K562 (cell line): ENCODE measurements at regions not wholly inside any gene's neighbourhood (a gene's known extent, or its start where the extent isn't known, plus 50 kb on each side); places are given as distances from the start of the nearest gene placed in this dataset.

Experiments
- ATAC-seq: fragments of 200-7000 bp; cut with Tn5 transposase; 3 replicates; pipeline ENCODE4 v1.9.1; 2020; ENCODE audit warnings: moderate library complexity
- BruUV-seq: library from RNA; stranded (reverse); fragments of 400-500 nt; replicated peaks from 2 replicates; lab custom pipeline; 2021; lab: Mats Ljungman, UMichigan
- CTCF ChIA-PET: fragments of 300-600 bp; formaldehyde crosslinking; extraction: SDS; loops from one replicate; lab custom pipeline; 2021; ENCODE audit warnings: low intra/inter-chr PET ratio; lab: Yijun Ruan, JAX
- POLR2A ChIA-PET: fragments of 300-600, 350-650 bp; sonication (Branson Sonifier 250); formaldehyde crosslinking; extraction: SDS; loops from one replicate; lab custom pipeline; 2021; ENCODE audit warnings: antibody characterized with exemption, inconsistent platforms; lab: Yijun Ruan, JAX
- DNase-seq, 4 experiments: peaks; one replicate each; pipeline versions ENCODE4 v3.0.0 to v3.0.0-alpha.2; 2011 to 2018; ENCODE audit warnings: low spot score in 3 of 4, mixed read lengths in 3 of 4; ENCODE audit errors: extremely low read depth in 1 of 4
- FAIRE-seq: peaks from 2 replicates; lab custom pipeline; 2011; peaks lifted over from hg19 to GRCh38; lab: Jason Lieb, UNC
- H2AFZ ChIP-seq: 2 replicates; pipeline ENCODE4 v1.6.0; 2011; ENCODE audit warnings: low read depth, low read length, control low read depth, inconsistent platforms
- H3K27ac ChIP-seq: fragments of 200-600 bp; 3 replicates; pipeline ENCODE4 v1.8.0; 2011; ENCODE audit warnings: low read depth, mild to moderate bottlenecking, control low read depth, inconsistent platforms, low read length, moderate library complexity, mixed read lengths; ENCODE audit errors: extremely low read depth
- H3K27me3 ChIP-seq, 2 experiments: fragments of 300-600 bp in 1 of 2; 2 replicates in 1 of 2; 3 replicates in 1 of 2; pipeline versions ENCODE4 v1.6.0 to v1.8.0; 2011; ENCODE audit warnings: inconsistent platforms in 2 of 2, low read length in 2 of 2, mild to moderate bottlenecking in 1 of 2, mixed read lengths in 1 of 2, moderate library complexity in 1 of 2; ENCODE audit not compliant: control insufficient read depth in 2 of 2, insufficient read depth in 2 of 2
- H3K36me3 ChIP-seq: fragments of 300-600 bp; 3 replicates; pipeline ENCODE4 v1.8.0; 2011; ENCODE audit warnings: mild to moderate bottlenecking, low read length, inconsistent platforms; ENCODE audit not compliant: control insufficient read depth, insufficient read depth
- H3K4me1 ChIP-seq, 2 experiments: fragments of 200-600 bp in 1 of 2; replicated peaks in 1 of 2; 2 replicates in 1 of 2; 3 replicates in 1 of 2; pipeline versions ENCODE4 v1.5.1 to v1.8.0; 2011; ENCODE audit warnings: inconsistent platforms in 2 of 2, low read length in 2 of 2, mild to moderate bottlenecking in 1 of 2, mixed read lengths in 1 of 2, moderate library complexity in 1 of 2; ENCODE audit not compliant: control insufficient read depth in 2 of 2, insufficient read depth in 2 of 2
- H3K4me2 ChIP-seq: 2 replicates; pipeline ENCODE4 v1.6.1; 2011; ENCODE audit warnings: low read length, control low read depth, inconsistent platforms, mixed read lengths; ENCODE audit not compliant: insufficient read depth
- H3K4me3 ChIP-seq: fragments of 200-600 bp; sonication (generic), shearing (Covaris generic); 2 replicates; pipeline ENCODE4 v1.5.1; 2016; ENCODE audit warnings: control low read depth, inconsistent platforms
- H3K79me2 ChIP-seq: fragments of 200-600 bp; 3 replicates; pipeline ENCODE4 v1.8.0; 2011; ENCODE audit warnings: low read length, inconsistent platforms; ENCODE audit not compliant: control insufficient read depth, insufficient read depth
- H3K9ac ChIP-seq, 2 experiments: 2 replicates each; pipeline versions ENCODE4 v1.6.0 to v1.6.1; 2011; ENCODE audit warnings: low read depth in 2 of 2, low read length in 2 of 2, control low read depth in 1 of 2, inconsistent platforms in 1 of 2, mild to moderate bottlenecking in 1 of 2, mixed read lengths in 1 of 2; ENCODE audit not compliant: insufficient read depth in 1 of 2
- H3K9me1 ChIP-seq: one replicate; pipeline ENCODE4 v1.6.0; 2011; ENCODE audit warnings: inconsistent platforms, mild to moderate bottlenecking, low read length, moderate library complexity; ENCODE audit not compliant: control insufficient read depth, insufficient read depth
- H3K9me3 ChIP-seq: replicated peaks from 2 replicates; pipeline ENCODE4 v1.5.1; 2011; ENCODE audit warnings: low read depth, low read length, inconsistent platforms; ENCODE audit not compliant: control insufficient read depth, insufficient read depth
- H4K20me1 ChIP-seq: replicated peaks from 2 replicates; pipeline ENCODE4 v1.6.1; 2011; ENCODE audit warnings: low read length, inconsistent platforms, mixed read lengths; ENCODE audit not compliant: control insufficient read depth, insufficient read depth
- ATF7 ChIP-seq: fragments of 450-650 bp; IDR thresholded peaks from 2 replicates; pipeline ENCODE4 v1.7.1; 2014; ENCODE audit warnings: mild to moderate bottlenecking, moderate library complexity
- GATAD2B ChIP-seq: fragments of 450-650 bp; IDR thresholded peaks from 2 replicates; pipeline ENCODE4 v1.6.1; 2017; ENCODE audit warnings: mild to moderate bottlenecking, borderline replicate concordance
- MCM2 ChIP-seq: fragments of 450-650 bp; IDR thresholded peaks from 2 replicates; pipeline ENCODE4 v1.6.1; 2017; ENCODE audit warnings: low read depth, mild to moderate bottlenecking
- NFE2 ChIP-seq: IDR thresholded peaks from 2 replicates; pipeline ENCODE4 v1.6.1; 2014; ENCODE audit warnings: antibody characterized with exemption, low read depth
- RHOXF2B ChIP-seq: fragments of 250-450 bp; sonication (Bioruptor Pico); conservative IDR thresholded peaks from 2 replicates; pipeline ENCODE4 v1.5.1; 2021
- TOE1 ChIP-seq, 2 experiments: fragments of 450-650 bp in 1 of 2; sonication (generic) in 1 of 2; formaldehyde crosslinking in 1 of 2; IDR thresholded peaks; 2 replicates each; pipeline versions ENCODE4 v1.7.1 to v1.8.0; 2016 to 2022; ENCODE audit warnings: borderline replicate concordance in 2 of 2, mild to moderate bottlenecking in 2 of 2, antibody characterized with exemption in 1 of 2, inconsistent platforms in 1 of 2, low read depth in 1 of 2, missing genetic modification reagents in 1 of 2, moderate library complexity in 1 of 2
- WGBS: fragments of 100-300 bp; shearing (Covaris generic); methylation state at CpG from one replicate; pipeline ENCODE4 v1.1.6; 2016; ENCODE audit warnings: low coverage, mixed read lengths; ENCODE audit not compliant: insufficient coverage; ENCODE audit errors: missing lambda C conversion rate; 5-methylcytosine and 5-hydroxymethylcytosine counted together
- in situ Hi-C: fragments of 300-500 bp; cut with MboI; formaldehyde crosslinking; loops from 4 replicates; pipeline ENCODE4 v1.15.0; 2018; ENCODE audit warnings: inconsistent platforms, mixed read lengths
- intact Hi-C: fragments of 100-400 bp; cut with micrococcal nuclease; formaldehyde crosslinking; loops from 2 replicates; pipeline ENCODE4 v1.14.2; 2022
- TF ChIP-seq, protein P1 (sequence below): fragments of 450-650 bp; IDR thresholded peaks from one replicate; pipeline ENCODE4 v1.6.1; 2018; ENCODE audit warnings: mild to moderate bottlenecking, moderate library complexity; ENCODE audit not compliant: partially characterized antibody
- TF ChIP-seq, protein P2 (sequence below), 2 experiments: fragments of 450-650 bp in 1 of 2; sonication (generic) in 1 of 2; formaldehyde crosslinking; conservative IDR thresholded peaks; 2 replicates each; pipeline versions ENCODE4 v1.4.0 to v1.8.1; 2020 to 2022; ENCODE audit warnings: mild to moderate bottlenecking in 1 of 2, missing genetic modification reagents in 1 of 2

DNA sequence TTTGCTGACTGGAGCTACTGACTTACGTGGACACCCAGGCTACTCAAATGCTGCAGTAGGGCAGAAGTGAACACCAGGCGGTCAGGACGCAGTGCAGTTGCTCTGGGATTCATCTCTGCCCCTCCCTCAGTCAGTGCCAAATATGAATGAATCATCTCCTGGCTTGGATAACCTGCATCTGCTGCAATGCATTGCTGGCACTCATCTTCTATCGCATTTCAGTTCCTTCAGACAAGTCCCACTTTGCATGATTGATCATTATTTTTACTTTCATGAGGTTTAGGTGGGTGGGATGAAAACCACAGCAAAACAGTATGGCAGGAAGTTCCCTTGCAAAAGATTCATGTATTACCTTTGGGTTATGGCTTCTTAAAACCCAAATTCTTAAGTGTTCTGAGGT, 224.6 kb upstream of the NRP1 start:
- intact Hi-C loops = no loop called here

More for the DNA sequence above, 224.6 kb upstream of the NRP1 start:
- ATAC-seq (no peak), FAIRE-seq (no peak), DNase-seq (no peak)
- TF ChIP-seq MCM2 (no peak), RHOXF2B (CRISPR knock-in tag) (no peak), NFE2 (no peak), TOE1 (IDR thresholded peaks at IDR 0.05; ENCODE audit: borderline replicate concordance) (no peak), TOE1 (CRISPR knock-in tag; IDR thresholded peaks at IDR 0.05; ENCODE audit: borderline replicate concordance, low read depth) (no peak), GATAD2B (no peak), ATF7 (no peak)
- TF ChIP-seq, protein P1, sequence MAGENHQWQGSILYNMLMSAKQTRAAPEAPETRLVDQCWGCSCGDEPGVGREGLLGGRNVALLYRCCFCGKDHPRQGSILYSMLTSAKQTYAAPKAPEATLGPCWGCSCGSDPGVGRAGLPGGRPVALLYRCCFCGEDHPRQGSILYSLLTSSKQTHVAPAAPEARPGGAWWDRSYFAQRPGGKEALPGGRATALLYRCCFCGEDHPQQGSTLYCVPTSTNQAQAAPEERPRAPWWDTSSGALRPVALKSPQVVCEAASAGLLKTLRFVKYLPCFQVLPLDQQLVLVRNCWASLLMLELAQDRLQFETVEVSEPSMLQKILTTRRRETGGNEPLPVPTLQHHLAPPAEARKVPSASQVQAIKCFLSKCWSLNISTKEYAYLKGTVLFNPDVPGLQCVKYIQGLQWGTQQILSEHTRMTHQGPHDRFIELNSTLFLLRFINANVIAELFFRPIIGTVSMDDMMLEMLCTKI = no peak
- TF ChIP-seq, protein P2, sequence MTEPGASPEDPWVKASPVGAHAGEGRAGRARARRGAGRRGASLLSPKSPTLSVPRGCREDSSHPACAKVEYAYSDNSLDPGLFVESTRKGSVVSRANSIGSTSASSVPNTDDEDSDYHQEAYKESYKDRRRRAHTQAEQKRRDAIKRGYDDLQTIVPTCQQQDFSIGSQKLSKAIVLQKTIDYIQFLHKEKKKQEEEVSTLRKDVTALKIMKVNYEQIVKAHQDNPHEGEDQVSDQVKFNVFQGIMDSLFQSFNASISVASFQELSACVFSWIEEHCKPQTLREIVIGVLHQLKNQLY (CRISPR knock-in tag; conservative IDR thresholded peaks at IDR 0.05) = no peak
- H3K27ac ChIP-seq = no peak overlapping the region
- H2AFZ ChIP-seq = no peak overlapping the region
- H4K20me1 ChIP-seq = no peaks in the 10 kb centered on the region; the same call in 1 of the 2 replicates
- no TSS peak for BruUV-seq
- peaks cover 3 to 4% of the 10 kb centered on the region in 2 experiments; a peak in 3 of 5 replicates for H3K27me3 ChIP-seq
- in situ Hi-C loops = no loop called here
- H3K4me3 ChIP-seq = no peak overlapping the region
- no peaks in the 10 kb centered on the region for H3K36me3 ChIP-seq
- no peak overlapping the region for H3K9ac ChIP-seq
- CTCF ChIA-PET = no interaction called here
- 0% methylated on average over 4 of the region's 4 CpGs for WGBS
- no peaks in the 10 kb centered on the region for H3K9me1 ChIP-seq
- no peak overlapping the region for H3K4me2 ChIP-seq
- POLR2A ChIA-PET = no interaction called here
- no peaks in the 10 kb centered on the region for H3K4me1 ChIP-seq
- no peaks in the 10 kb centered on the region for H3K9me3 ChIP-seq
- H3K79me2 ChIP-seq = no peaks in the 10 kb centered on the region
